ENCODE measurements at regions not wholly inside any gene's neighbourhood (a gene's known extent, or its start where the extent isn't known, plus 50 kb on each side); places are given as distances from the start of the nearest gene placed in this dataset.

DNA sequence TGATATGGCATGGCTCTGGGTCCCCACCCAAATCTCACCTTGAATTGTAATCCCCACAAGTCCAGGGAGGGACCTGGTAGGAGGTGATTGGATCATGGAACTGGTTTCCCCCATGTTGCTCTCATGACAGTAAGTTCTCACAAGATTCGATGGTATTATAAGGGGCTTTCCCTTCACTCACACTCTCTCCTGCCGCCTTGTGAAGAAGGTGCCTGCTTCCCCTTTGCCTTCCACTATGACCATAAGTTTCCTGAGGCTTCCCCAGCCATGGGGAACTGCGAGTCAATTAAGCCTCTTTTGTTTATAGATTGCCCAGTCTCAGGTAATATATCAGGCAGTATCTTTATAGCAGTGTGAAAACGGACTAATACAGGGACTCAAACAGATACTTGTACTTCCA is 50.4 kb upstream of the ZNF532 start (continued):
- TF ChIP-seq ZNF232 (CRISPR knock-in tag; IDR thresholded peaks at IDR 0.05), result no peak
- TF ChIP-seq ELF4 (CRISPR knock-in tag; IDR thresholded peaks at IDR 0.05; ENCODE audit: low read depth), result no peak
- TF ChIP-seq, protein P1, sequence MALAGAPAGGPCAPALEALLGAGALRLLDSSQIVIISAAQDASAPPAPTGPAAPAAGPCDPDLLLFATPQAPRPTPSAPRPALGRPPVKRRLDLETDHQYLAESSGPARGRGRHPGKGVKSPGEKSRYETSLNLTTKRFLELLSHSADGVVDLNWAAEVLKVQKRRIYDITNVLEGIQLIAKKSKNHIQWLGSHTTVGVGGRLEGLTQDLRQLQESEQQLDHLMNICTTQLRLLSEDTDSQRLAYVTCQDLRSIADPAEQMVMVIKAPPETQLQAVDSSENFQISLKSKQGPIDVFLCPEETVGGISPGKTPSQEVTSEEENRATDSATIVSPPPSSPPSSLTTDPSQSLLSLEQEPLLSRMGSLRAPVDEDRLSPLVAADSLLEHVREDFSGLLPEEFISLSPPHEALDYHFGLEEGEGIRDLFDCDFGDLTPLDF (CRISPR knock-in tag; IDR thresholded peaks at IDR 0.05), result no peak
- no peak for TF ChIP-seq ATF1 (CRISPR knock-in tag; IDR thresholded peaks at IDR 0.05)
- no peak for TF ChIP-seq NR1H2 (CRISPR knock-in tag; IDR thresholded peaks at IDR 0.05)
- no peak for TF ChIP-seq SMAD4 (CRISPR knock-in tag; IDR thresholded peaks at IDR 0.05)
- TF ChIP-seq, protein P2, sequence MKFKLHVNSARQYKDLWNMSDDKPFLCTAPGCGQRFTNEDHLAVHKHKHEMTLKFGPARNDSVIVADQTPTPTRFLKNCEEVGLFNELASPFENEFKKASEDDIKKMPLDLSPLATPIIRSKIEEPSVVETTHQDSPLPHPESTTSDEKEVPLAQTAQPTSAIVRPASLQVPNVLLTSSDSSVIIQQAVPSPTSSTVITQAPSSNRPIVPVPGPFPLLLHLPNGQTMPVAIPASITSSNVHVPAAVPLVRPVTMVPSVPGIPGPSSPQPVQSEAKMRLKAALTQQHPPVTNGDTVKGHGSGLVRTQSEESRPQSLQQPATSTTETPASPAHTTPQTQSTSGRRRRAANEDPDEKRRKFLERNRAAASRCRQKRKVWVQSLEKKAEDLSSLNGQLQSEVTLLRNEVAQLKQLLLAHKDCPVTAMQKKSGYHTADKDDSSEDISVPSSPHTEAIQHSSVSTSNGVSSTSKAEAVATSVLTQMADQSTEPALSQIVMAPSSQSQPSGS (CRISPR knock-in tag; IDR thresholded peaks at IDR 0.05; ENCODE audit: borderline replicate concordance, low read depth), result no peak
- no peak for TF ChIP-seq FOXJ3 (CRISPR knock-in tag; IDR thresholded peaks at IDR 0.05; ENCODE audit: borderline replicate concordance)

All from WTC11 (cell line).